ENCODE measurements at regions not wholly inside any gene's neighbourhood (a gene's known extent, or its start where the extent isn't known, plus 50 kb on each side); places are given as distances from the start of the nearest gene placed in this dataset.

DNA sequence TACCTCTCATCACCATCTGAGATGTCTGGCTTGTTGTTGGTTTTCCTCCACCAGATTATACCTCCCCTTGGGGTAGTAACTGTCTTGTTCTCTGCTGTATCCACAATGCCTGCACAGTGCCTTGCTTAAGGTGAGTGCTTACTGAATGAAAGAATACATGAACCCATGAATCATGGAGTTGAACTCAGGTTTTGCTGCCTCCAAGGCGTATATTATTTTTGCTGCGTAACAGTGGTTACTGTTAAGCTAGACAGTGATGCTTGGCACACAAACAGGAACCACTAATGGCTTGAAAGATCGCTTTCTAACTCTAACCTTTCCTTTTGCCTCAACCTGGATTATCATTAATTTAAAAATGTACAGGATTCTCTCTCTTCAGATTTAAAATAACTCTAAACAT, 695.8 kb downstream of the TOX3 start:
- no peak for TF ChIP-seq EZH2phosphoT487 (IDR thresholded peaks at IDR 0.05; ENCODE audit: borderline replicate concordance)
- TF ChIP-seq, protein P1, sequence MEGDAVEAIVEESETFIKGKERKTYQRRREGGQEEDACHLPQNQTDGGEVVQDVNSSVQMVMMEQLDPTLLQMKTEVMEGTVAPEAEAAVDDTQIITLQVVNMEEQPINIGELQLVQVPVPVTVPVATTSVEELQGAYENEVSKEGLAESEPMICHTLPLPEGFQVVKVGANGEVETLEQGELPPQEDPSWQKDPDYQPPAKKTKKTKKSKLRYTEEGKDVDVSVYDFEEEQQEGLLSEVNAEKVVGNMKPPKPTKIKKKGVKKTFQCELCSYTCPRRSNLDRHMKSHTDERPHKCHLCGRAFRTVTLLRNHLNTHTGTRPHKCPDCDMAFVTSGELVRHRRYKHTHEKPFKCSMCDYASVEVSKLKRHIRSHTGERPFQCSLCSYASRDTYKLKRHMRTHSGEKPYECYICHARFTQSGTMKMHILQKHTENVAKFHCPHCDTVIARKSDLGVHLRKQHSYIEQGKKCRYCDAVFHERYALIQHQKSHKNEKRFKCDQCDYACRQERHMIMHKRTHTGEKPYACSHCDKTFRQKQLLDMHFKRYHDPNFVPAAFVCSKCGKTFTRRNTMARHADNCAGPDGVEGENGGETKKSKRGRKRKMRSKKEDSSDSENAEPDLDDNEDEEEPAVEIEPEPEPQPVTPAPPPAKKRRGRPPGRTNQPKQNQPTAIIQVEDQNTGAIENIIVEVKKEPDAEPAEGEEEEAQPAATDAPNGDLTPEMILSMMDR (conservative IDR thresholded peaks at IDR 0.05; ENCODE audit: low read length) = no peak

DNA sequence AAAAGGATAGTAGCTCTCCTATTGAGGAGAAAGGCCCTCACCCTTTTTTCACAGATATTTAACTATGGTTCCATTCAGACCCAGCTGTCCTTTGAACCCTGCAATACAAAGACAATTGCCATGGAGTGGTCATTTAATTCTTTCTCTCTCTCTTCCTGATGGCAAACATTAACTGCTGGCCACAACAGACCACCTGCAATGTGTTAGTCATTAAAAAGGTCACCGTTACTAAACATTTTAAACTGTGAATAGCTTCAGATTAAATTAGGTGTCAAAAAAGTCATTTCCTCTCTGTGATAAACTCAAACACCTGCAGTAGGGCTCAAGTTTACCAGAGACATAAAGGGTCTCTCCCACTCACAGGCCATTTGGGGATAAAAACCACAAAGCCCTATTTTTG, 697.2 kb downstream of the TOX3 start:
- Histone ChIP-seq H3K9me3 (ENCODE audit: insufficient read depth, low read depth, low read length) (no peaks in the 10 kb centered on the region), H3K4me1 (ENCODE audit: insufficient read depth, low read length, poor library complexity, severe bottlenecking) (no peaks in the 10 kb centered on the region), H3K4me3 (ENCODE audit: low read length, poor library complexity, severe bottlenecking) (no peak overlapping the region), H3K36me3 (ENCODE audit: insufficient read depth, low read length) (no peaks in the 10 kb centered on the region), H3K79me2 (ENCODE audit: insufficient read depth, low read length) (no peaks in the 10 kb centered on the region), H3K9ac (ENCODE audit: low read depth, low read length, poor library complexity, severe bottlenecking) (no peak overlapping the region), H2AFZ (ENCODE audit: low read length) (no peak overlapping the region), H4K20me1 (ENCODE audit: insufficient read depth, low read length, poor library complexity, severe bottlenecking) (no peaks in the 10 kb centered on the region), H3K9me2 (replicated peaks; ENCODE audit: low read depth, low read length) (no peaks in the 10 kb centered on the region), H3F3A (ENCODE audit: low read depth) (no peaks in the 10 kb centered on the region), H3K27me3 (ENCODE audit: insufficient read depth, low read length, poor library complexity, severe bottlenecking) (no peaks in the 10 kb centered on the region), H3K4me2 (ENCODE audit: low read depth, low read length, poor library complexity, severe bottlenecking) (no peak overlapping the region)
- TF ChIP-seq, protein P1 (conservative IDR thresholded peaks at IDR 0.05; ENCODE audit: low read length) = no peak
- no peak for TF ChIP-seq EZH2phosphoT487 (IDR thresholded peaks at IDR 0.05; ENCODE audit: borderline replicate concordance)

More for the DNA sequence above, 695.8 kb downstream of the TOX3 start:
- H3K9me3 ChIP-seq (ENCODE audit: insufficient read depth, low read depth, low read length) = no peaks in the 10 kb centered on the region
- no peak overlapping the region for H3K4me3 ChIP-seq (ENCODE audit: low read length, poor library complexity, severe bottlenecking)
- no peaks in the 10 kb centered on the region for H3K79me2 ChIP-seq (ENCODE audit: insufficient read depth, low read length)
- H3K27me3 ChIP-seq (ENCODE audit: insufficient read depth, low read length, poor library complexity, severe bottlenecking) = no peaks in the 10 kb centered on the region
- H4K20me1 ChIP-seq (ENCODE audit: insufficient read depth, low read length, poor library complexity, severe bottlenecking) = no peaks in the 10 kb centered on the region
- no peaks in the 10 kb centered on the region for H3K9me2 ChIP-seq (replicated peaks; ENCODE audit: low read depth, low read length)
- H3K4me2 ChIP-seq (ENCODE audit: low read depth, low read length, poor library complexity, severe bottlenecking) = no peak overlapping the region
- no peak overlapping the region for H2AFZ ChIP-seq (ENCODE audit: low read length)
- no peaks in the 10 kb centered on the region for H3F3A ChIP-seq (ENCODE audit: low read depth)
- no peaks in the 10 kb centered on the region for H3K4me1 ChIP-seq (ENCODE audit: insufficient read depth, low read length, poor library complexity, severe bottlenecking)
- no peak overlapping the region for H3K9ac ChIP-seq (ENCODE audit: low read depth, low read length, poor library complexity, severe bottlenecking)
- H3K36me3 ChIP-seq (ENCODE audit: insufficient read depth, low read length) = no peaks in the 10 kb centered on the region

DNA sequence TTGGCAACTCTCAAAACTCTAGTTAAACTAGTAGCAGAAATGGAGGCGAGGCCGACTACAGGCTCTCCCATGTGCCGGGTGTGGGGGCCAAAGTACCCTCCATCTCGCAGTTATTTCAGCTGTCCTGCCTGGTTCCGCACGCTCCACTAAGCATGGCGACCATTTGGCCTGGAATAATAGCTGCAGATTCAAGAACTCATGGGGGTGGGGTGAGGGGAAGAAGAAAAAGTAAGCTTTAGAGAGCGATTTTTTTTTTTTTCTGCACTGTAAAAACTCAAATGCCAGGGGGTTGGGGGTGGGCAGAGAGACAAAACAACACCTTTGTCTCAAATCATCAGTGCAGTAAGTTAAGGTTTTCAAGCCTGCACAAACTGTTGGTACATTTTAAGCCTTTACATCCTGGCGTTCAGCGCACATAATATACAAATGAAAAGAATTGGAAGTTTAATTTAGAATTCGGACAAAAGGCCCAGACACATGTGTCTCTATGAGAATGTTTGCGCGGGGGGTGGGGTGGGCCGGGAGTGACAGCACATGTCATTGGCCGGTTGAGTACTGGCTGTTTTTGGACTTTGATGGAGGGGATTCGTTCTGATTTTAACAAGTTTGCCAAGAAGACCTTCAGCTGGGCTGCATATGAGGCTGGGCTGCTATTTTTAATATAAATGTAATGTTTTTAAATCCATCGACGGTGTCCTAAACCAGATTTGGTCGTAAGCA, 694.7 kb upstream of the SALL1 start:
- H3K9ac ChIP-seq (ENCODE audit: low read depth, low read length, poor library complexity, severe bottlenecking) = no peak overlapping the region
- H3K9me3 ChIP-seq (ENCODE audit: insufficient read depth, low read depth, low read length) = no peaks in the 10 kb centered on the region
- no peak overlapping the region for H3K4me3 ChIP-seq (ENCODE audit: low read length, poor library complexity, severe bottlenecking)
- no peaks in the 10 kb centered on the region for H3K9me2 ChIP-seq (replicated peaks; ENCODE audit: low read depth, low read length)
- H3F3A ChIP-seq (ENCODE audit: low read depth) = no peaks in the 10 kb centered on the region
- no peak overlapping the region for H3K4me2 ChIP-seq (ENCODE audit: low read depth, low read length, poor library complexity, severe bottlenecking)
- no peaks in the 10 kb centered on the region for H3K36me3 ChIP-seq (ENCODE audit: insufficient read depth, low read length)
- no peaks in the 10 kb centered on the region for H3K4me1 ChIP-seq (ENCODE audit: insufficient read depth, low read length, poor library complexity, severe bottlenecking)
- no peaks in the 10 kb centered on the region for H3K27me3 ChIP-seq (ENCODE audit: insufficient read depth, low read length, poor library complexity, severe bottlenecking)
- H4K20me1 ChIP-seq (ENCODE audit: insufficient read depth, low read length, poor library complexity, severe bottlenecking) = no peaks in the 10 kb centered on the region
- H2AFZ ChIP-seq (ENCODE audit: low read length) = no peak overlapping the region
- H3K79me2 ChIP-seq (ENCODE audit: insufficient read depth, low read length) = no peaks in the 10 kb centered on the region
- TF ChIP-seq EZH2phosphoT487 (IDR thresholded peaks at IDR 0.05; ENCODE audit: borderline replicate concordance) = no peak
- TF ChIP-seq, protein P1 (conservative IDR thresholded peaks at IDR 0.05; ENCODE audit: low read length) = no peak
